Chondrocyte (in vitro differentiated cells): ENCODE measurements at regions not wholly inside any gene's neighbourhood (a gene's known extent, or its start where the extent isn't known, plus 50 kb on each side); places are given as distances from the start of the nearest gene placed in this dataset.
"Not testable (repeated sequence)": the region's sequence is repeated elsewhere in the genome, so short reads cannot be mapped to it uniquely, and the experiment has no call there.

Experiments used
- DNase-seq: peaks from one replicate; pipeline ENCODE4 v3.0.0; 2021; ENCODE audit warnings: mixed read lengths, low spot score
- H3K27ac Mint-ChIP-seq: one replicate; pipeline ENCODE4 v1.8.0; 2021; ENCODE audit warnings: mild to moderate bottlenecking, moderate library complexity, mixed read lengths; ENCODE audit not compliant: unreplicated experiment
- H3K27me3 Mint-ChIP-seq: 2 replicates; pipeline ENCODE4 v1.8.0; 2021; ENCODE audit warnings: low read depth, mixed read lengths
- H3K36me3 Mint-ChIP-seq: 2 replicates; pipeline ENCODE4 v1.8.0; 2021; ENCODE audit warnings: low read depth, mixed read lengths
- H3K4me1 Mint-ChIP-seq: 2 replicates; pipeline ENCODE4 v1.8.0; 2021; ENCODE audit warnings: low read depth, mild to moderate bottlenecking, mixed read lengths
- H3K4me3 Mint-ChIP-seq: one replicate; pipeline ENCODE4 v1.8.0; 2021; ENCODE audit warnings: mild to moderate bottlenecking, moderate library complexity, mixed read lengths; ENCODE audit not compliant: unreplicated experiment
- H3K9me3 Mint-ChIP-seq: 2 replicates; pipeline ENCODE4 v1.8.0; 2021; ENCODE audit warnings: low read depth, mixed read lengths
- CTCF ChIP-seq: fragments of 200-600 bp; sonication (generic); IDR thresholded peaks from 2 replicates; pipeline ENCODE4 v1.5.0; 2021; ENCODE audit warnings: antibody characterized with exemption, mild to moderate bottlenecking, moderate library complexity

- Mint-ChIP-seq H3K4me1 (peaks cover 4% of the 10 kb centered on the region), H3K36me3 (peaks cover 1% of the 10 kb centered on the region), H3K27me3 (no peaks in the 10 kb centered on the region), H3K27ac (no peak overlapping the region), H3K9me3 (peaks cover 8% of the 10 kb centered on the region), H3K4me3 (no peak overlapping the region)
- no peak for TF ChIP-seq CTCF
- DNase-seq: no peak
These were observed 743.3 kb downstream of the SLC4A3 start for GRCh38 chr2:220370764-220371163.

GRCh38 chr2:220371211-220371610 lies 743.8 kb downstream of the SLC4A3 start:
- peaks cover 8% of the 10 kb centered on the region for H3K9me3 Mint-ChIP-seq
- TF ChIP-seq CTCF: no peak

GRCh38 chr2:220373878-220374277 lies 746.4 kb downstream of the SLC4A3 start:
- no peak for DNase-seq
- no peak overlapping the region for H3K4me3 Mint-ChIP-seq
- peaks cover 4% of the 10 kb centered on the region for H3K4me1 Mint-ChIP-seq

More at GRCh38 chr2:220371211-220371610, 743.8 kb downstream of the SLC4A3 start:
- H3K36me3 Mint-ChIP-seq: peaks cover 1% of the 10 kb centered on the region
- H3K27me3 Mint-ChIP-seq: no peaks in the 10 kb centered on the region
- no peak overlapping the region for H3K4me3 Mint-ChIP-seq
- peaks cover 4% of the 10 kb centered on the region for H3K4me1 Mint-ChIP-seq
- H3K27ac Mint-ChIP-seq: no peak overlapping the region
- no peak for DNase-seq

GRCh38 chr2:220374282-220374681 lies 746.9 kb downstream of the SLC4A3 start:
- TF ChIP-seq CTCF: no peak
- peaks cover 4% of the 10 kb centered on the region for H3K4me1 Mint-ChIP-seq

More at GRCh38 chr2:220373878-220374277, 746.4 kb downstream of the SLC4A3 start:
- no peak overlapping the region for H3K27ac Mint-ChIP-seq
- no peaks in the 10 kb centered on the region for H3K9me3 Mint-ChIP-seq
- no peak for TF ChIP-seq CTCF
- H3K36me3 Mint-ChIP-seq: no peaks in the 10 kb centered on the region
- H3K27me3 Mint-ChIP-seq: no peaks in the 10 kb centered on the region

GRCh38 chr2:220377482-220378155 lies 750.2 kb downstream of the SLC4A3 start:
- Mint-ChIP-seq H3K4me1 (peaks cover 4% of the 10 kb centered on the region), H3K36me3 (peaks cover 16% of the 10 kb centered on the region)

More at GRCh38 chr2:220374282-220374681, 746.9 kb downstream of the SLC4A3 start:
- Mint-ChIP-seq H3K27me3 (no peaks in the 10 kb centered on the region), H3K9me3 (peaks cover 4% of the 10 kb centered on the region), H3K36me3 (no peaks in the 10 kb centered on the region), H3K4me3 (no peak overlapping the region), H3K27ac (no peak overlapping the region)
- no peak for DNase-seq

GRCh38 chr2:220387758-220388157 lies 760.3 kb downstream of the SLC4A3 start:
- H3K9me3 Mint-ChIP-seq: peaks cover 10% of the 10 kb centered on the region
- H3K27ac Mint-ChIP-seq, H3K4me1 Mint-ChIP-seq, H3K36me3 Mint-ChIP-seq, H3K27me3 Mint-ChIP-seq, H3K4me3 Mint-ChIP-seq: not testable (repeated sequence)
- peak; percentile 69 for DNase-seq

More at GRCh38 chr2:220377482-220378155, 750.2 kb downstream of the SLC4A3 start:
- H3K9me3 Mint-ChIP-seq: peaks cover 27% of the 10 kb centered on the region
- no peak overlapping the region for H3K4me3 Mint-ChIP-seq
- H3K27me3 Mint-ChIP-seq: no peaks in the 10 kb centered on the region
- H3K27ac Mint-ChIP-seq: no peak overlapping the region
- peak; percentile 58 for TF ChIP-seq CTCF
- no peak for DNase-seq
